Esophagus squamous epithelium (tissue), 5 donors: ENCODE measurements at regions not wholly inside any gene's neighbourhood (a gene's known extent, or its start where the extent isn't known, plus 50 kb on each side); places are given as distances from the start of the nearest gene placed in this dataset.

ENCODE experiments used
- DNase-seq: peaks from one replicate; lab custom pipeline; 2025; lab: John Stamatoyannopoulos, UW
- H3K27ac ChIP-seq, 4 donors: fragments of 200-600 bp; sonication (generic); one replicate each; pipeline ENCODE4 v1.5.1; 2016 to 2019; ENCODE audit warnings: mild to moderate bottlenecking in 1 of 4
- H3K27me3 ChIP-seq, 4 donors: fragments of 200-600 bp; sonication (generic); 1 replicate in 3 of 4; 2 replicates in 1 of 4; pipeline versions ENCODE4 v1.5.1 to v1.6.0; 2017 to 2021; ENCODE audit warnings: antibody characterized with exemption in 1 of 4
- H3K36me3 ChIP-seq, 3 donors: fragments of 200-600 bp; sonication (generic); one replicate each; pipeline ENCODE4 v1.5.1; 2016 to 2019
- H3K4me1 ChIP-seq, 3 donors: fragments of 200-600 bp; sonication (generic); one replicate each; pipeline ENCODE4 v1.5.1; 2017 to 2019
- H3K4me3 ChIP-seq, 4 donors: fragments of 200-600 bp; sonication (generic); 1 replicate in 3 of 4; 2 replicates in 1 of 4; pipeline ENCODE4 v1.5.1; 2016 to 2019; ENCODE audit warnings: mild to moderate bottlenecking in 2 of 4, moderate library complexity in 1 of 4
- H3K9me3 ChIP-seq, 3 donors: fragments of 200-600 bp; sonication (generic); one replicate each; pipeline ENCODE4 v1.5.1; 2016 to 2019
- CTCF ChIP-seq, 6 experiments: fragments of 450-650 bp in 4 of 6; fragments of 200-600 bp in 2 of 6; sonication (generic) in 2 of 6; IDR thresholded peaks; one replicate each; pipeline ENCODE4 v1.5.1; 2016 to 2019; ENCODE audit warnings: antibody characterized with exemption in 6 of 6, mild to moderate bottlenecking in 4 of 6, moderate library complexity in 4 of 6
- POLR2A ChIP-seq, 4 donors: fragments of 450-650 bp; IDR thresholded peaks; one replicate each; pipeline ENCODE4 v1.6.1; 2017; ENCODE audit warnings: antibody characterized with exemption in 4 of 4, mild to moderate bottlenecking in 4 of 4, moderate library complexity in 3 of 4
- WGBS, 2 donors: methylation state at CpG; one replicate each; pipeline ENCODE4 v1.1.5; 2018; 5-methylcytosine and 5-hydroxymethylcytosine counted together
- intact Hi-C: fragments of 100-400 bp; cut with DNase I; formaldehyde crosslinking; loops from one replicate; pipeline ENCODE4 v1.15.0; 2022
- donor health status: DM: yes; HTN: yes; CAD: no.

GRCh38 chr10:78358982-78359381, 325.3 kb downstream of the RPS24 start:
- intact Hi-C loops: no loop called here
- WGBS, 2 donors: 94 to 95% methylated on average over 3 to 4 of the region's 5 CpGs
- Histone ChIP-seq H3K36me3 (no peaks in the 10 kb centered on the region), H3K27me3 (peaks cover 0 to 36% (median 0%) of the 10 kb centered on the region in 4 donors), H3K4me3 (no peak overlapping the region), H3K9me3 (no peaks in the 10 kb centered on the region), H3K27ac (no peak overlapping the region), H3K4me1 (peaks cover 0 to 6% (median 0%) of the 10 kb centered on the region in 3 donors)
- TF ChIP-seq POLR2A (IDR thresholded peaks at IDR 0.05): no peak
- no peak for TF ChIP-seq CTCF (IDR thresholded peaks at IDR 0.05)
- DNase-seq: no peak

GRCh38 chr10:78359640-78360091, 326.0 kb downstream of the RPS24 start:
- no peak for TF ChIP-seq POLR2A (IDR thresholded peaks at IDR 0.05)
- no peak for TF ChIP-seq CTCF (IDR thresholded peaks at IDR 0.05)
- no peak overlapping the region for H3K4me3 ChIP-seq
- H3K36me3 ChIP-seq: no peaks in the 10 kb centered on the region
- no peak overlapping the region for H3K27ac ChIP-seq
- DNase-seq: no peak
- peaks cover 0 to 6% (median 0%) of the 10 kb centered on the region in 3 donors for H3K4me1 ChIP-seq
- intact Hi-C loops: no loop called here
- H3K27me3 ChIP-seq: peaks cover 0 to 36% (median 0%) of the 10 kb centered on the region in 4 donors
- H3K9me3 ChIP-seq: no peaks in the 10 kb centered on the region
- WGBS, 2 donors: 50 to 52% methylated on average over 6 to 8 of the region's 9 CpGs

- Histone ChIP-seq H3K36me3 (no peaks in the 10 kb centered on the region), H3K27me3 (peaks cover 0 to 36% (median 0%) of the 10 kb centered on the region in 4 donors), H3K4me3 (no peak overlapping the region), H3K4me1 (peaks cover 0 to 6% (median 0%) of the 10 kb centered on the region in 3 donors), H3K9me3 (no peaks in the 10 kb centered on the region), H3K27ac (no peak overlapping the region)
- intact Hi-C loops: no loop called here
- 72 to 86% methylated on average over 2 to 3 of the region's 6 CpGs for WGBS, 2 donors
- TF ChIP-seq CTCF (IDR thresholded peaks at IDR 0.05) (no peak), POLR2A (IDR thresholded peaks at IDR 0.05) (no peak)
- DNase-seq: no peak
Measured at GRCh38 chr10:78360284-78360683, 326.6 kb downstream of the RPS24 start.

GRCh38 chr10:78361031-78361430, 327.4 kb downstream of the RPS24 start:
- Histone ChIP-seq H3K4me3 (no peak overlapping the region), H3K36me3 (no peaks in the 10 kb centered on the region), H3K27me3 (peaks cover 0 to 36% (median 0%) of the 10 kb centered on the region in 4 donors), H3K9me3 (no peaks in the 10 kb centered on the region), H3K4me1 (peaks cover 0 to 6% (median 0%) of the 10 kb centered on the region in 3 donors), H3K27ac (no peak overlapping the region)
- intact Hi-C loops: no loop called here
- 62 to 83% methylated on average over 3 of the region's 3 CpGs for WGBS, 2 donors
- DNase-seq: no peak
- no peak for TF ChIP-seq CTCF (IDR thresholded peaks at IDR 0.05)

- WGBS, 2 donors: 51 to 75% methylated on average over 6 to 7 of the region's 10 CpGs
- intact Hi-C loops: no loop called here
- no peak overlapping the region for H3K4me3 ChIP-seq
- H3K36me3 ChIP-seq: no peaks in the 10 kb centered on the region
- TF ChIP-seq POLR2A (IDR thresholded peaks at IDR 0.05) (no peak), CTCF (IDR thresholded peaks at IDR 0.05) (no peak)
- peaks cover 0 to 29% (median 0%) of the 10 kb centered on the region in 4 donors for H3K27me3 ChIP-seq
- no peak for DNase-seq
- peaks cover 0 to 6% (median 0%) of the 10 kb centered on the region in 3 donors for H3K4me1 ChIP-seq
- H3K9me3 ChIP-seq: no peaks in the 10 kb centered on the region
- no peak overlapping the region for H3K27ac ChIP-seq
Measured at GRCh38 chr10:78362406-78363022, 328.9 kb downstream of the RPS24 start.
